WTC11 (cell line): ENCODE measurements at regions not wholly inside any gene's neighbourhood (a gene's known extent, or its start where the extent isn't known, plus 50 kb on each side); places are given as distances from the start of the nearest gene placed in this dataset.

ENCODE experiments used
- CREB1 ChIP-seq: sonication (generic); formaldehyde crosslinking; IDR thresholded peaks from 2 replicates; pipeline ENCODE4 v1.8.0; 2023; ENCODE audit warnings: mild to moderate bottlenecking, missing genetic modification reagents
- CREM ChIP-seq: sonication (generic); formaldehyde crosslinking; IDR thresholded peaks from 2 replicates; pipeline ENCODE4 v1.8.1; 2022; ENCODE audit warnings: mild to moderate bottlenecking, missing genetic modification reagents, moderate library complexity
- ESRRA ChIP-seq: sonication (generic); formaldehyde crosslinking; IDR thresholded peaks from 2 replicates; pipeline ENCODE4 v1.8.1; 2022; ENCODE audit warnings: mild to moderate bottlenecking, missing genetic modification reagents, borderline replicate concordance
- MXD4 ChIP-seq: fragments of 250-450 bp; sonication (Bioruptor Pico); IDR thresholded peaks from 2 replicates; pipeline ENCODE4 v1.8.0; 2021; ENCODE audit warnings: mild to moderate bottlenecking, moderate library complexity, borderline replicate concordance
- NFYB ChIP-seq: sonication (generic); formaldehyde crosslinking; conservative IDR thresholded peaks from 2 replicates; pipeline ENCODE4 v1.8.0; 2022; ENCODE audit warnings: low read depth, missing genetic modification reagents
- PRDM15 ChIP-seq: sonication (generic); formaldehyde crosslinking; IDR thresholded peaks from 2 replicates; pipeline ENCODE4 v1.8.0; 2022; ENCODE audit warnings: missing genetic modification reagents
- PREB ChIP-seq: sonication (generic); formaldehyde crosslinking; IDR thresholded peaks from 2 replicates; pipeline ENCODE4 v1.8.1; 2022; ENCODE audit warnings: mild to moderate bottlenecking, missing genetic modification reagents, moderate library complexity, borderline replicate concordance
- TEAD1 ChIP-seq: sonication (generic); formaldehyde crosslinking; IDR thresholded peaks from 2 replicates; pipeline ENCODE4 v1.8.0; 2022; ENCODE audit warnings: mild to moderate bottlenecking, missing genetic modification reagents
- TEAD4 ChIP-seq: sonication (generic); formaldehyde crosslinking; IDR thresholded peaks from 2 replicates; pipeline ENCODE4 v1.8.0; 2022; ENCODE audit warnings: mild to moderate bottlenecking, missing genetic modification reagents
- ZBTB21 ChIP-seq: sonication (generic); formaldehyde crosslinking; IDR thresholded peaks from 2 replicates; pipeline ENCODE4 v1.8.1; 2023; ENCODE audit warnings: mild to moderate bottlenecking, missing genetic modification reagents, borderline replicate concordance
- ZNF121 ChIP-seq: sonication (generic); formaldehyde crosslinking; IDR thresholded peaks from 2 replicates; pipeline ENCODE4 v1.8.0; 2023; ENCODE audit warnings: missing genetic modification reagents
- ZNF512 ChIP-seq: sonication (generic); formaldehyde crosslinking; IDR thresholded peaks from 2 replicates; pipeline ENCODE4 v1.8.1; 2022; ENCODE audit warnings: missing genetic modification reagents, borderline replicate concordance
- TF ChIP-seq, protein P1 (sequence below): fragments of 200-600 bp; IDR thresholded peaks from 2 replicates; pipeline ENCODE4 v1.8.0; 2022; ENCODE audit warnings: antibody characterized with exemption
- TF ChIP-seq, protein P2 (sequence below): sonication (generic); formaldehyde crosslinking; IDR thresholded peaks from 2 replicates; pipeline ENCODE4 v1.8.0; 2023; ENCODE audit warnings: mild to moderate bottlenecking, missing genetic modification reagents

DNA sequence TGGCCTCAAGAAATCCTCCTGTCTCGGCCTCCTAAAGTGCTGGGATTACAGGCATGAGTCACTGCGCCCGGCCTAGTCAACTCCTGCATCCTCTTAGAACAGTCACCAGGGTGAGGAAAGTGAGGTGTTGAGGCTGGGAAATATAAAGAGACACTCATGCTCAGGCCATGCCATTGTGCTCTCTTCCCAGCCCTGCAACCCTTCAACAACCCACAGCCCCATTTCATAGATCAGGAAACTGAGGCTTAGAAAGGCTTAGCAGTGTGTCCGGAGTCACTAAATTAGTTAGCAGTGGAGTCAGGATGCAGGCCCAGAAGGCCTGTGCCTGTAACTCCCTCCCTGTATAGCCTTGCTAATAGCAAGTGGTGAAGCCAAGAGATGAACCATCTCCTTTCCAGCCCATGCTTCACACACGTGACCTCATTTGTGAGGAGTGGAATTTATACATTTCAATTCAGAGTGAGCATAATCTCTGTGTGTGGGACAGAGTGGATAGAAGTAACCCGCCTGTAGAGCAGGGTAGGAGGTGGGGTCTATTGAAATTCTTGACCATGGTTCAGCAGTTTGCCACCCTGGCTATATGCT is 51.7 kb upstream of the USP3 start:
- TF ChIP-seq, protein P1, sequence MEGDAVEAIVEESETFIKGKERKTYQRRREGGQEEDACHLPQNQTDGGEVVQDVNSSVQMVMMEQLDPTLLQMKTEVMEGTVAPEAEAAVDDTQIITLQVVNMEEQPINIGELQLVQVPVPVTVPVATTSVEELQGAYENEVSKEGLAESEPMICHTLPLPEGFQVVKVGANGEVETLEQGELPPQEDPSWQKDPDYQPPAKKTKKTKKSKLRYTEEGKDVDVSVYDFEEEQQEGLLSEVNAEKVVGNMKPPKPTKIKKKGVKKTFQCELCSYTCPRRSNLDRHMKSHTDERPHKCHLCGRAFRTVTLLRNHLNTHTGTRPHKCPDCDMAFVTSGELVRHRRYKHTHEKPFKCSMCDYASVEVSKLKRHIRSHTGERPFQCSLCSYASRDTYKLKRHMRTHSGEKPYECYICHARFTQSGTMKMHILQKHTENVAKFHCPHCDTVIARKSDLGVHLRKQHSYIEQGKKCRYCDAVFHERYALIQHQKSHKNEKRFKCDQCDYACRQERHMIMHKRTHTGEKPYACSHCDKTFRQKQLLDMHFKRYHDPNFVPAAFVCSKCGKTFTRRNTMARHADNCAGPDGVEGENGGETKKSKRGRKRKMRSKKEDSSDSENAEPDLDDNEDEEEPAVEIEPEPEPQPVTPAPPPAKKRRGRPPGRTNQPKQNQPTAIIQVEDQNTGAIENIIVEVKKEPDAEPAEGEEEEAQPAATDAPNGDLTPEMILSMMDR = no peak
- TF ChIP-seq NFYB (CRISPR knock-in tag) = no peak
- no peak for TF ChIP-seq MXD4 (CRISPR knock-in tag)
- TF ChIP-seq CREB1 (CRISPR knock-in tag) = no peak
- TF ChIP-seq, protein P2, sequence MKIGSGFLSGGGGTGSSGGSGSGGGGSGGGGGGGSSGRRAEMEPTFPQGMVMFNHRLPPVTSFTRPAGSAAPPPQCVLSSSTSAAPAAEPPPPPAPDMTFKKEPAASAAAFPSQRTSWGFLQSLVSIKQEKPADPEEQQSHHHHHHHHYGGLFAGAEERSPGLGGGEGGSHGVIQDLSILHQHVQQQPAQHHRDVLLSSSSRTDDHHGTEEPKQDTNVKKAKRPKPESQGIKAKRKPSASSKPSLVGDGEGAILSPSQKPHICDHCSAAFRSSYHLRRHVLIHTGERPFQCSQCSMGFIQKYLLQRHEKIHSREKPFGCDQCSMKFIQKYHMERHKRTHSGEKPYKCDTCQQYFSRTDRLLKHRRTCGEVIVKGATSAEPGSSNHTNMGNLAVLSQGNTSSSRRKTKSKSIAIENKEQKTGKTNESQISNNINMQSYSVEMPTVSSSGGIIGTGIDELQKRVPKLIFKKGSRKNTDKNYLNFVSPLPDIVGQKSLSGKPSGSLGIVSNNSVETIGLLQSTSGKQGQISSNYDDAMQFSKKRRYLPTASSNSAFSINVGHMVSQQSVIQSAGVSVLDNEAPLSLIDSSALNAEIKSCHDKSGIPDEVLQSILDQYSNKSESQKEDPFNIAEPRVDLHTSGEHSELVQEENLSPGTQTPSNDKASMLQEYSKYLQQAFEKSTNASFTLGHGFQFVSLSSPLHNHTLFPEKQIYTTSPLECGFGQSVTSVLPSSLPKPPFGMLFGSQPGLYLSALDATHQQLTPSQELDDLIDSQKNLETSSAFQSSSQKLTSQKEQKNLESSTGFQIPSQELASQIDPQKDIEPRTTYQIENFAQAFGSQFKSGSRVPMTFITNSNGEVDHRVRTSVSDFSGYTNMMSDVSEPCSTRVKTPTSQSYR (CRISPR knock-in tag) = no peak
- no peak for TF ChIP-seq CREM (CRISPR knock-in tag)
- TF ChIP-seq PREB (CRISPR knock-in tag) = no peak
- no peak for TF ChIP-seq ESRRA (CRISPR knock-in tag)
- no peak for TF ChIP-seq TEAD1
- TF ChIP-seq PRDM15 = no peak
- no peak for TF ChIP-seq TEAD4
- no peak for TF ChIP-seq ZNF512
- TF ChIP-seq ZNF121 (CRISPR knock-in tag) = no peak
- TF ChIP-seq ZBTB21 (CRISPR knock-in tag) = no peak
